Karpas-422 (cell line): ENCODE measurements at regions not wholly inside any gene's neighbourhood (a gene's known extent, or its start where the extent isn't known, plus 50 kb on each side); places are given as distances from the start of the nearest gene placed in this dataset.
"Not testable (repeated sequence)": the region's sequence is repeated elsewhere in the genome, so short reads cannot be mapped to it uniquely, and the experiment has no call there.

Experiments used
- DNase-seq: peaks from one replicate; pipeline ENCODE4 v3.0.0-alpha.2; 2015
- H2AFZ ChIP-seq: fragments of 200-600 bp; sonication (generic); 2 replicates; pipeline ENCODE4 v1.6.1; 2014; ENCODE audit warnings: antibody characterized with exemption, low read length, mixed read lengths
- H3K27ac ChIP-seq: fragments of 200-600 bp; sonication (generic); 2 replicates; pipeline ENCODE4 v1.5.1; 2014; ENCODE audit warnings: mild to moderate bottlenecking, low read length, moderate library complexity
- H3K27me3 ChIP-seq: fragments of 200-600 bp; sonication (generic); 2 replicates; pipeline ENCODE4 v1.6.1; 2014; ENCODE audit warnings: low read length, mixed read lengths
- H3K36me3 ChIP-seq: fragments of 200-600 bp; sonication (generic); 2 replicates; pipeline ENCODE4 v1.6.1; 2014; ENCODE audit warnings: low read length, mixed read lengths; ENCODE audit not compliant: insufficient read depth
- H3K4me1 ChIP-seq: fragments of 200-600 bp; sonication (generic); 2 replicates; pipeline ENCODE4 v1.6.1; 2014; ENCODE audit warnings: mild to moderate bottlenecking, low read length, mixed read lengths
- H3K4me2 ChIP-seq: fragments of 200-600 bp; sonication (generic); 2 replicates; pipeline ENCODE4 v1.6.1; 2014; ENCODE audit warnings: low read length, low read depth, mild to moderate bottlenecking; ENCODE audit not compliant: poor library complexity, severe bottlenecking
- H3K4me3 ChIP-seq: fragments of 200-600 bp; sonication (generic); 2 replicates; pipeline ENCODE4 v1.5.1; 2014; ENCODE audit warnings: mild to moderate bottlenecking, antibody characterized with exemption, low read length, mixed read lengths
- H3K79me2 ChIP-seq: fragments of 200-600 bp; sonication (generic); 2 replicates; pipeline ENCODE4 v1.6.1; 2014; ENCODE audit warnings: mild to moderate bottlenecking, low read length, mixed read lengths
- H3K9ac ChIP-seq: fragments of 200-600 bp; sonication (generic); 2 replicates; pipeline ENCODE4 v1.6.0; 2014; ENCODE audit warnings: low read length
- H3K9me2 ChIP-seq: fragments of 200-600 bp; sonication (generic), shearing (Covaris generic); replicated peaks from 2 replicates; pipeline ENCODE4 v1.6.0; 2014; ENCODE audit warnings: mild to moderate bottlenecking, low read length, moderate library complexity; ENCODE audit not compliant: insufficient read depth
- H3K9me3 ChIP-seq: fragments of 300-700, 200-600 bp; sonication (generic); 2 replicates; pipeline ENCODE4 v1.6.1; 2014; ENCODE audit warnings: low read length, mixed read lengths
- H4K20me1 ChIP-seq: fragments of 200-600 bp; sonication (generic); 2 replicates; pipeline ENCODE4 v1.6.1; 2014; ENCODE audit warnings: mild to moderate bottlenecking, antibody characterized with exemption, low read length, low read depth; ENCODE audit not compliant: insufficient read depth

DNA sequence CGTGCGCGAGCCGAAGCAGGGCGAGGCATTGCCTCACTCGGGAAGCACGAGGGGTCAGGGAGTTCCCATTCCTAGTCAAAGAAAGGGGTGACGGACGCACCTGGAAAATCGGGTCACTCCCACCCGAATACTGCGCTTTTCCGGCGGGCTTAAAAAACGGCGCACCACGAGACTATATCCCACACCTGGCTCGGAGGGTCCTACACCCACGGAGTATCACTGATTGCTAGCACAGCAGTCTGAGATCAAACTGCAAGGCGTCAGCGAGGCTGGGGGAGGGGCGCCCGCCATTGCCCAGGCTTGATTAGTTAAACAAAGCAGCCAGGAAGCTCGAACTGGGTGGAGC is 520.0 kb upstream of the GRM7 start:
- H3K79me2 ChIP-seq, DNase-seq, H3K4me1 ChIP-seq, H3K9me2 ChIP-seq, H3K27ac ChIP-seq, H3K27me3 ChIP-seq, H2AFZ ChIP-seq, H4K20me1 ChIP-seq, H3K9ac ChIP-seq, H3K36me3 ChIP-seq, H3K4me2 ChIP-seq, H3K9me3 ChIP-seq, H3K4me3 ChIP-seq: not testable (repeated sequence)

DNA sequence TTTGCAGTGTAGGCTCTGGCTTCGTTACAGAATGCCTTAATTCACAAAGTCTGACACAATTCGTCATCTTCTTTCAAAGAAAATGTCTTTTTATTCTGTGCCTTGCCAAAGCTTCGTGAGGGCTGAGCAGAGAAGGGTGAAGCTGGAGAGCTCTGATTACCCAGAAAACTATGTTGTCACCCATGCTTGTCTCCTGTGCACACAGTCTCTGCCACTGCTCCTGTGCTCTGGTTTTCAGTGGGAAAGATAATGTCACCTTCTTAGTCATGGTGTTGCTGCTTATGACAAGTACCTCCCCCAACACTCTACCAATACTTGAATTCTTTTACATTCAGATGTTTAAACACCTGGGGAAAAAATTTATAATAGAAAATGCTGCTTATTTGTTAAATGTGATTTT is 509.2 kb upstream of the GRM7 start:
- no peaks in the 10 kb centered on the region for H3K9me3 ChIP-seq
- no peak for DNase-seq
- H3K4me3 ChIP-seq: no peak overlapping the region
- no peak overlapping the region for H3K9ac ChIP-seq
- no peaks in the 10 kb centered on the region for H3K79me2 ChIP-seq
- no peak overlapping the region for H3K4me2 ChIP-seq
- H3K27me3 ChIP-seq: no peaks in the 10 kb centered on the region
- H3K9me2 ChIP-seq: no peaks in the 10 kb centered on the region
- no peak overlapping the region for H3K27ac ChIP-seq
- no peaks in the 10 kb centered on the region for H3K36me3 ChIP-seq
- no peaks in the 10 kb centered on the region for H4K20me1 ChIP-seq
- no peaks in the 10 kb centered on the region for H3K4me1 ChIP-seq
- H2AFZ ChIP-seq: no peak overlapping the region

DNA sequence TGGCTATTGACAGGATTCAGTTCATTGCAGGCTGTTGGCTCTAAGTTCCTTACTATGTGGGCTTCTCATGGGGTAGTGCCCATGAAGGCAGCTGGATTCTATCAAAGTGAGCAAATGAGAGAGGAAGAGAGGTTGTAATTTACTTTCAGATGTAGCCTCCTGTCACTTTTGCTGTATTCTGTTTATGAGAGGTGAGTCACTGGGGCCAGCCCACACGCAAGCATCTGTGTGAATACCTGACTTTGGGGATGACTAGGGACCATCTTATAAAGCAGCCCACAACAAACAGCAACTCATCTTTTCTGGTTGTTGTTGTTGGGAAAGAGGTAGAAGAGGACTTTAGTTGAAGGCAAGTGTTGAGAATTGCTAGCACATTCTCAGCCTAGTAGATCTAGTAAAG is 506.3 kb upstream of the GRM7 start:
- H3K27me3 ChIP-seq: no peaks in the 10 kb centered on the region
- no peak overlapping the region for H3K27ac ChIP-seq
- H2AFZ ChIP-seq: no peak overlapping the region
- no peaks in the 10 kb centered on the region for H3K79me2 ChIP-seq
- H3K4me3 ChIP-seq: no peak overlapping the region
- no peaks in the 10 kb centered on the region for H3K4me1 ChIP-seq
- H4K20me1 ChIP-seq: no peaks in the 10 kb centered on the region
- no peak overlapping the region for H3K9ac ChIP-seq
- H3K9me2 ChIP-seq: no peaks in the 10 kb centered on the region
- no peak overlapping the region for H3K4me2 ChIP-seq
- DNase-seq: no peak
- H3K36me3 ChIP-seq: no peaks in the 10 kb centered on the region
- no peaks in the 10 kb centered on the region for H3K9me3 ChIP-seq

DNA sequence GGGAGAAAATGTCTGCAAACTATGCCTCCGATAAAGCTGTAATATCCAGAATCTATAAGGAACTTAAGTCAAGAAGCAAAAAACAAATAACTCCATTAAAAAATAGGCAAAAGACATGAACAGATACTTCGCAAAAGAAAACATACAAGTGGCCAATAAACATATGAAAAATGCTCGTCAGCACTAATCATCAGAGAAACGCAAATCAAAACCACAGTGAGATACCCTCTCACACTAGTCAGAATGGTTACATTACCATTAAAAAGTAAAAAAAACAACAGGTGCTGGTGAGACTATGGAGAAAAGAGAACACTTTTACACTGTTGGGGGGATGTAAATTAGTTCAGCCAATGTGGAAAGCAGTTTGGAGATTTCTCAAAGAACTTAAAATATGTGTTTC is 498.5 kb upstream of the GRM7 start:
- Histone ChIP-seq H3K4me3 (no peak overlapping the region), H3K4me1 (no peaks in the 10 kb centered on the region), H3K9ac (no peak overlapping the region), H2AFZ (no peak overlapping the region), H4K20me1 (no peaks in the 10 kb centered on the region), H3K9me3 (no peaks in the 10 kb centered on the region; the same call in 1 of the 2 replicates), H3K4me2 (no peak overlapping the region), H3K36me3 (no peaks in the 10 kb centered on the region), H3K27me3 (no peaks in the 10 kb centered on the region), H3K79me2 (no peaks in the 10 kb centered on the region), H3K27ac (no peak overlapping the region), H3K9me2 (no peaks in the 10 kb centered on the region)
- no peak for DNase-seq

DNA sequence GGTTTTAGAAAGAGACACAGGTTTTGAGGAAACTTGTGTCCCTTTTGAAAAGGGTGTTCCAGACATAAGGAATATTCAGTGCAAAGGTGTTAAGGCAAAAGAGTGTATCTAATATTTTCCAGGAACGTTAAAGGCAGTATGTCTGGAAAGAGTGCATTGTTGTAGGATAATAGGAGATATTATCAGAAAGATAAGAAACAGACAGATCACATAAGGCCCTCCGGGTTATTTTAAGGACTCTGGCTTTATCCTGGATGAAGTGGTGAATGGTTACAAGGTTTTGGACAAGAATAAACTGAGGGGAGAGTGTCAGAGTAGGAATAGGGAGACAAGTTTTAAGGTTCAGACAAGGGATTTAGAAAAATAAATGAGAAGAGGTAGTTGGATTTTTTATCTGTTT is 493.7 kb upstream of the GRM7 start:
- Histone ChIP-seq H3K27me3 (no peaks in the 10 kb centered on the region), H4K20me1 (no peaks in the 10 kb centered on the region), H3K9me2 (no peaks in the 10 kb centered on the region), H3K9ac (no peak overlapping the region), H3K4me2 (no peak overlapping the region), H3K9me3 (no peaks in the 10 kb centered on the region; the same call in 1 of the 2 replicates), H2AFZ (no peak overlapping the region), H3K4me1 (no peaks in the 10 kb centered on the region), H3K79me2 (no peaks in the 10 kb centered on the region), H3K27ac (no peak overlapping the region), H3K4me3 (no peak overlapping the region), H3K36me3 (no peaks in the 10 kb centered on the region)
- DNase-seq: no peak

DNA sequence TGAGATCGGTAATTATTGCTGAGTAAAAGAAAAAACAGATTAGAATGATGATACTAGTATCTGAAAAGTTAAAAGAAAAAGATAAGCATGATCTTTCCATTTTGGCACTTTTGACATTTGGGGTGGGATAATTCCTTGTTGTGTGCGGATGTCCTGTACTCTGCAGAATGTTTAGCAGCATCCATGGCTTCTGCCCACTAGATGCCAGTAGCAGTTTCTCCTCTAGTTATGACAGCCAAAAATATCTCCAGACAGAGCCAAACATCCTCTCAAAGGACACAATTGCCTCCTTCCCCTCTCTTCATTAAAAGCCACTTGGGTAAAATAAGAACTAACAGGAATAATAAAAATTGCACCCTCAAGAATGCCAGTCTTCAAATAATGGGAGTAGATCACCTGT is 468.8 kb upstream of the GRM7 start:
- Histone ChIP-seq H3K9me3 (no peaks in the 10 kb centered on the region; the same call in 1 of the 2 replicates), H3K9ac (no peak overlapping the region), H3K36me3 (no peaks in the 10 kb centered on the region), H3K4me2 (no peak overlapping the region), H4K20me1 (no peaks in the 10 kb centered on the region), H3K9me2 (no peaks in the 10 kb centered on the region), H3K27me3 (no peaks in the 10 kb centered on the region), H3K4me3 (no peak overlapping the region), H3K4me1 (no peaks in the 10 kb centered on the region), H3K27ac (no peak overlapping the region), H3K79me2 (no peaks in the 10 kb centered on the region), H2AFZ (no peak overlapping the region)
- DNase-seq: no peak

DNA sequence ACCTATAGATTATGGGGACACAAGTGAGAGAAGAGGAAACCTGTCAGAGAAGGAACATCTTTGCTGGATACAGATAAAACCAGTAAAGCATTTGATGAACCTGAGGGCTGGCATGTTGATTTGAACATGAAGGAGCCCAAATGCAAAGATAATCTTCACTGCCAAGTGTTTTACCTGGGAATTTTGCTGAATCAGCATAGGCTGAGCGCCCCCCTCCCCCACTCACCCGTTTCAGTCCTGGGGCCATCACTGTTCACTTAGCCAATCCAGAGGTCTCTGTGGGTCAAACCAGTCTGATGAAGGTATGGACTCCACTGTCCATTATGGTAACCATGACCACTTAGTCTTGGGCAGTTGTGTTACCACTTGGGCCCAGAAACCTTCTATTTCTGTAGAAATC is 466.0 kb upstream of the GRM7 start:
- Histone ChIP-seq H3K79me2 (no peaks in the 10 kb centered on the region), H3K27me3 (no peaks in the 10 kb centered on the region), H3K36me3 (no peaks in the 10 kb centered on the region), H3K4me3 (no peak overlapping the region), H2AFZ (no peak overlapping the region), H3K4me2 (no peak overlapping the region), H3K9ac (no peak overlapping the region), H3K9me2 (no peaks in the 10 kb centered on the region), H3K4me1 (no peaks in the 10 kb centered on the region), H3K27ac (no peak overlapping the region), H3K9me3 (no peaks in the 10 kb centered on the region; the same call in 1 of the 2 replicates), H4K20me1 (no peaks in the 10 kb centered on the region)
- DNase-seq: no peak

DNA sequence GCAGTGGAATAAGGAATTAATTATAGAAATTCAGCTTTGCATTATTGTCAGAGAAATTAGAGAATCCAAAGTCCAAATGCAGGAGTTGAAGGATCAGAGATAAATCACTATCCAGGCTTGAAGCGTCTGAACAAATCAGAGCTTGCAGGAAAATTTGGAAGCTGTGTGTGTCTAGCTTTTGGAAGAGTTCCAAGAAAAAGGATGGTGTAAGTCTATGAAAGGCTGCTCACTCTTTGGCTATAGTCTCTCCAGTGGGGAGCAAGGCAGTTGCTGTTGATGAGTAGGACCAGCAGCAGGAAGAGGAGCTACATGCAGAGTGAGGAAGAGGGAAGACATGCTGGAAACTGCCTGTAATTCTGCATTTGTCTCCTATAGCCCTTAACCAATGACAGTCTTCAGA is 464.3 kb upstream of the GRM7 start:
- no peaks in the 10 kb centered on the region for H3K9me2 ChIP-seq
- H3K4me3 ChIP-seq: no peak overlapping the region
- H3K4me1 ChIP-seq: no peaks in the 10 kb centered on the region
- H3K9me3 ChIP-seq: no peaks in the 10 kb centered on the region; the same call in 1 of the 2 replicates
- no peak for DNase-seq
- no peaks in the 10 kb centered on the region for H3K27me3 ChIP-seq
- H3K36me3 ChIP-seq: no peaks in the 10 kb centered on the region
- no peak overlapping the region for H3K27ac ChIP-seq
- H4K20me1 ChIP-seq: no peaks in the 10 kb centered on the region
- no peaks in the 10 kb centered on the region for H3K79me2 ChIP-seq
- no peak overlapping the region for H3K4me2 ChIP-seq
- no peak overlapping the region for H2AFZ ChIP-seq
- no peak overlapping the region for H3K9ac ChIP-seq

DNA sequence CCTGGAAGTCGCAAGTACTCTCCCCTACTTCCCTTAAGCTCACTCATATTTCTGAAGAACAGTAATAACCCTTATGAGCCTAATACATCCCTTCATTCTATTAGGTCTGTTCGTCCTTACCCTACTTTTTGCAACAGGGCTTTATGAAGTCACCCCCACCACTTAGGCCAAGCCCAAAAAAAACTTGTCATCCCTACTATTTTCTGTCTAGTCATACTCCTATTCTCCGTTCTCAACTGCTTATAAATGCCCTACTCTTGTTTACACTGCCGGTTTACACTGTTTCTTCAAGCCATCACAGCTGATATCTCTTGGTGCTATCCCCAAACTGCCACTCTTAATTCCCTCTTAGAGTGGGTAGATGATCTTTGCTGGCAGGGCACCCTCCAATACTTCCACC is 458.2 kb upstream of the GRM7 start:
- not testable (repeated sequence) for DNase-seq, H4K20me1 ChIP-seq, H3K9me2 ChIP-seq, H3K9me3 ChIP-seq, H3K27ac ChIP-seq, H3K27me3 ChIP-seq, H3K4me1 ChIP-seq, H3K4me2 ChIP-seq, H3K9ac ChIP-seq, H3K36me3 ChIP-seq, H3K79me2 ChIP-seq, H2AFZ ChIP-seq, H3K4me3 ChIP-seq
